ENCODE measurements at regions not wholly inside any gene's neighbourhood (a gene's known extent, or its start where the extent isn't known, plus 50 kb on each side); places are given as distances from the start of the nearest gene placed in this dataset.

GRCh38 chr12:13853471-13853870, 127.9 kb downstream of the GRIN2B start:
- no peak for DNase-seq (ENCODE audit: low read depth)
- in situ Hi-C loops (cut with HindIII; ENCODE audit: low pct_unique_long_range_greater_than_20kb, low sequenced_read_pairs) = no loop called here

- in situ Hi-C loops (cut with HindIII; ENCODE audit: low pct_unique_long_range_greater_than_20kb, low sequenced_read_pairs) = no loop called here
- DNase-seq (ENCODE audit: low read depth) = no peak
Observed at GRCh38 chr12:13851828-13852227, 129.6 kb downstream of the GRIN2B start.

- no peak for DNase-seq (ENCODE audit: low read depth)
- in situ Hi-C loops (cut with HindIII; ENCODE audit: low pct_unique_long_range_greater_than_20kb, low sequenced_read_pairs) = no loop called here
Observed at GRCh38 chr12:13849456-13849855, 131.9 kb downstream of the GRIN2B start.

DNA sequence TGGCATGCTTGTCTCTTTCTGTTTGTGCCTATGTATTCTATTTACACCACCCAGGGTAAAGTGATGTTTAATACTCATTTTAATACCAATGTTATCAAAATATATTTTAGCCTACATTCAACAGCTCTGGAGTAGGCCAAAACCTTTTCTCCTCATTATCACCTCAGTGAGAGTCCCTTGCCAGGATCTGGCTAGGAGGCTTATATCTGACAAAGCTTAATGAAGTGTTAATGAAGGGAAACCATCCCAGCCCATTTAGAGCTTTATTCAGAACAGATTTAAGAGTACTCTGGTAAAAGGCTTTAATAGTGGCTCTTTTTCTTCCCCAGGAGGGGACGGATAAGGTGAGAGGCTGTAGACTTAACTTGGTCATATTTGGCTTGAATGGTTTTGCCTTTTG, 137.6 kb downstream of the GRIN2B start:
- DNase-seq (ENCODE audit: low read depth) = no peak
- in situ Hi-C loops (cut with HindIII; ENCODE audit: low pct_unique_long_range_greater_than_20kb, low sequenced_read_pairs) = no loop called here

GRCh38 chr12:13841358-13841757, 140.0 kb downstream of the GRIN2B start:
- DNase-seq (ENCODE audit: low read depth) = no peak
- in situ Hi-C loops (cut with HindIII; ENCODE audit: low pct_unique_long_range_greater_than_20kb, low sequenced_read_pairs) = no loop called here

DNA sequence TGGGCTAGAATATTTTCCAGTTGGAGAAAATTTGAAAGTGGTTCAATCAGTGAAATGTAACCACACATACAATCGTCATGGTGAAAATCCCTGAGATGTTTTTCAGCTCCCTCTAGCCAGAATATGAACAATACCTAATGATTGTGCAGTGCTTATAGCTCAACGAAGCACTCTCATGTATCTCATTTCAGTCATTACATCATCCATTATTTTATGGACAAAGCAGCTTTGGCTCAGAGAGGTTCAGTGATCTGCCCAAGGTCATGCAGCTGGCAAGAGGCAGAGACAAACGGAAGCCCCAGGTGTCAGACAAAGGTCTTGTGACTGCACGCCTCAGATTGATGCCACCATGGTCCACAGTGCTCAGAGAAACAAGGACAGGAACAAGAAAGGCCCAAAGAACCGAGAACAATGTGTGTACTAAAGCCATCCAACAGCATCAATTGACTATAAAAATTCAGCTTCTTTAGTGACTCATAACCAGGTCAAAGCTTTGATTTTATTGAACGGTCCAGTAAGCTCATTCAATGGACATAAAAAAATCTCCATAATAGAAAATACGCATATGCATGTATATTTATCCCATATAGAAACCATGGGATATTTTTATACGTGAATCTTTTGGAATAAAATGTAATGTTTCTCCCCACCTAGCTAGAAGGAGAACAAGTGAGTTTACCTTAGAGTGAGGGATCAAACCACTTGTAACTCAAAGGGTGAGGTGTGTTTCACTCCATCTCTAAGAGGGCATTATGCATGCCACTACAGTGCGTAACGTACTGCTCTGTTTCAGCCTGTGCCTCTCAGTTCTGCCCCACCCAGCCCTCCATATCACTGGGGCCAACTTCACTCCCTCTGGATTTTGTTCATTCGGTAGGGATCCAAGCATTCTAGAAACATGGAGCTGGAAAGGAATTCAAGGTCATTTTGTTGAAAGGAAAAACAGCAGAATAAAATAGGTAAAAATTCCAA, 141.8 kb downstream of the GRIN2B start:
- in situ Hi-C loops (cut with HindIII; ENCODE audit: low pct_unique_long_range_greater_than_20kb, low sequenced_read_pairs) = no loop called here
- no peak for DNase-seq (ENCODE audit: low read depth)

DNA sequence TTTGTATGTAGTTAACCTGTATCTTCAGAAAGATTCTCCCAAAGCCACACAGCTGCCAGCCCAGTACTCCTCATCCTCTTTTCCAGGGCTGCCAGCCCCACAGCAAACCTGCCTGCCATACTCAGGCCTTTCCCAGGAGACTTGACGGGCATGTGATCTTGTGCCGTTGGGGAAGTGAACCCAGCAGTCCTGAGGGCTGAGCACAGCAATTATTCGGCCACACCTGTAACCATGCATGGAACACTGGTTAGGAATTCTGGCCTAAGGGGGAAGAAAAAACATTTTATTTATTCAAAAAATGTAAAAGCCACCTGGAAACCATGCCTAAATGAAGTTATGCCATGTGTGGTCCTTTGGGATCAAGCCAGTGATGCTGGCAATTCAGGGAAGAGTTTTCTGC, 145.3 kb downstream of the GRIN2B start:
- in situ Hi-C loops (cut with HindIII; ENCODE audit: low pct_unique_long_range_greater_than_20kb, low sequenced_read_pairs) = no loop called here
- no peak for DNase-seq (ENCODE audit: low read depth)

DNA sequence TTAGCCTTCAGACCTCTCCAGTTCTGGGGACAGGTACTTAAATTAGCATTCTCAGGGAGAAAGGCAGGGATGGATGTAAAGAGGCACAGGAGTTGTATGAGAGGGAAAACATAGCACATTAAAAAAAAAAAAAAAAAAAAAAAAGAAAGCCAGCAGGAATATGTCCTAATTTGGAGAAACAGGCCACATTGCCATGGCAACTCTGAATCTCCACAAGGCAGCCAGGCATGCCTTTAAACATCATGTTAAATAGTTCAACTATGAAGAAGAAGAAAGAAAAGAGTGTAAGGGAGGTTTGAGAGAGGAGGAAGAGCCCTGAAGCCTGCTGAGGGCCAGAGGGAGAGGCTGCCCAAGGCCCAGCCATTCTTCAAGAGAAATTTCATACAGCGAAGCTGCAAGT, 145.8 kb downstream of the GRIN2B start:
- in situ Hi-C loops (cut with HindIII; ENCODE audit: low pct_unique_long_range_greater_than_20kb, low sequenced_read_pairs) = no loop called here
- no peak for DNase-seq (ENCODE audit: low read depth)

- in situ Hi-C loops (cut with HindIII; ENCODE audit: low pct_unique_long_range_greater_than_20kb, low sequenced_read_pairs) = no loop called here
- DNase-seq (ENCODE audit: low read depth) = no peak
Observed at GRCh38 chr12:13834241-13834640, 147.2 kb downstream of the GRIN2B start.

- DNase-seq (ENCODE audit: low read depth) = no peak
- in situ Hi-C loops (cut with HindIII; ENCODE audit: low pct_unique_long_range_greater_than_20kb, low sequenced_read_pairs) = no loop called here
Observed at GRCh38 chr12:13817131-13817530, 164.3 kb downstream of the GRIN2B start.

DNA sequence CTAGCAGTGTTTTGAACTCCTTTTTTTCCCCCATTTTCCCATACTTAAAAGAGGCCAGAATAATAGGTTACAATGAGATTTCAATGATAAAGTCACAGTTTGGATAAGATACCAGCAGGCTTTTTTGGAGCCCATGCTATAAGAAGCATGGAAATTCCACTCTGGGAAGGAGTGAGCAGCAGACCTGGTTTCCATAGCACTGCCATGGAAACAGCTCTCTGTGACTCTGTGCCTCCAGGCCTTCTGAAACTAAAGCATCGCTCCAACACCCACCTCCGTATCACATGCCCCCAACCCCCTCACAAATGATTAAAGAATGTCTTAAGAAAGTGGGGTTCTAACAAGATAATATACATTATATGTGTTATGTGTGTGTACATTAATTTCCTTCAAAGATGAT, 165.0 kb downstream of the GRIN2B start:
- in situ Hi-C loops (cut with HindIII; ENCODE audit: low pct_unique_long_range_greater_than_20kb, low sequenced_read_pairs) = no loop called here
- DNase-seq (ENCODE audit: low read depth) = no peak

GRCh38 chr12:13812168-13812567, 169.2 kb downstream of the GRIN2B start:
- DNase-seq (ENCODE audit: low read depth) = no peak
- in situ Hi-C loops (cut with HindIII; ENCODE audit: low pct_unique_long_range_greater_than_20kb, low sequenced_read_pairs) = no loop called here

DNA sequence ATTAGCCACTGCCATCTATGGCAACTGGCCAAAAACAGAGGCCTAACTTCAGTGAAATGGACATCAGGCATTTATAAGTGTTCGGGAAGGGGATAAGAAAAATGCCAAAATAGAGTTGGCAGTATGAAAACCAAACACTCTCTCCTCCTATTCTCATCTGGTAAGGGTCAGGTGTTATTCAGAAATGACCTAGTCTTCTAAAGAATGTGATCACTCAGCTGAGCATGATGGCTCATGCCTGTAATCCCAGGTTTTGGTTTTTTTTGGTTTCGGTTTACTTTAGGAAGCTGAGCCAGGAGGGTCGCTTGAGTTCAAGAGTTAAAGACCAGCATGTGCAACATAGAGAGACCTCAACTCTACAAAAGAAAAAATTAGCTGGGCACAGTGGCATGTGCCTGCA, 170.3 kb downstream of the GRIN2B start:
- DNase-seq (ENCODE audit: low read depth) = no peak
- in situ Hi-C loops (cut with HindIII; ENCODE audit: low pct_unique_long_range_greater_than_20kb, low sequenced_read_pairs) = no loop called here

DNA sequence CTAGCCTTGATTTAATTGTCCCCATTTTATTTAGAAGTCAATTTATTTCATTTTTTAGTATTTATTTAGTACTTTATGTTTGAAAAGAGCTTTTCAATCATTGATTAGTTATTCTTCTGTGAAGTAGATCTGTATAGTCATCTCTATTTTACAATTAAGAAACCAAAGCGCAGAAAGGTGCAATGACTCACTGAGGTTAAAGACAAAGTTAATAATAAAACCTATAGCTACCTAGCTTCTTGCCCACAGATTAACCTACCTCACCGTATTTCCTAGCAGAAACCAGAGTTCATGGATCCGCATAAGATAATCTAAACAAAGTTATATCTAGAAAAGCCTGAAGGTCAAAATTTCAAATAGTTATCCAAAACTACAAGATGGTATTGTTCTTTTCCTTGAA, 176.4 kb downstream of the GRIN2B start:
- DNase-seq (ENCODE audit: low read depth) = peak; percentile 43
- in situ Hi-C loops (cut with HindIII; ENCODE audit: low pct_unique_long_range_greater_than_20kb, low sequenced_read_pairs) = no loop called here

GRCh38 chr12:13801543-13801942, 179.9 kb downstream of the GRIN2B start:
- DNase-seq (ENCODE audit: low read depth) = no peak
- in situ Hi-C loops (cut with HindIII; ENCODE audit: low pct_unique_long_range_greater_than_20kb, low sequenced_read_pairs) = no loop called here

- DNase-seq (ENCODE audit: low read depth) = no peak
- in situ Hi-C loops (cut with HindIII; ENCODE audit: low pct_unique_long_range_greater_than_20kb, low sequenced_read_pairs) = no loop called here
Observed at GRCh38 chr12:13799574-13799973, 181.8 kb downstream of the GRIN2B start.

DNA sequence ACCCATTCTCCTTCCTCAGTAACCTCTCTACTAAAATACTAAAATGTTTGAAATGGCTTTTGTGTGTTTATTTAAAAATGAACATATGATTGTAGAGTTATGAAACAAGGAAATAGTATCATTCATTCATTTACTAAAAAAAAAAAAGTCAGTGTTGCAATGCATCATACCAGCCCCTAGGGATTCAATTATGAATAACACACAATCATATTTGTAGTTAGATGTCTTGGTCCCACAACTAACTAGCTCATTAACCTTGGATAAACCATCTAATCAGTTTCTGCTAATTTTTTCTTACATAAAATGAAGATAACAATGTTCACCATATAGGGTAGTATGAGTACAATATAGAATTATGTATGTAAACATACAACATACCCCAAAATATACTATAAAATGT, 183.2 kb downstream of the GRIN2B start:
- DNase-seq (ENCODE audit: low read depth) = no peak
- in situ Hi-C loops (cut with HindIII; ENCODE audit: low pct_unique_long_range_greater_than_20kb, low sequenced_read_pairs) = no loop called here

DNA sequence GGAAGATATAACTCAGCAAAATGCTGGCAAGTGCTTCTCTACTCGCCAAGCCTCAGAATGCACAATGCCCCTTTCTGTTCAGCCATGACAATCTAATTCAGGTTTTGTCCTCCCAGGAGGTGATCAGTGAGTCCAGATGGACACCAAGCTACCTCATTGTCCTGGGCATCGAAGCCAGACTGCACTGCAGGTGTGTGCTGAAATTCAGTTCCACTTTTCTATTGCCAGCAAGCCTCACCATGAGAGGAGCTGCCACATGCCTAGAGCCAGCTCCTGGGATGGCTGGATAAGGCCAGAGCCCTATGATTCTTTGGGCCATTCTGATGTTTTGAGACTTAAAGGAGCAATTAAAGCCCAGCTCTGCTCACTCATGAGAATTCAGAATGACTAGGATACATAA, 186.7 kb downstream of the GRIN2B start:
- no peak for DNase-seq (ENCODE audit: low read depth)
- in situ Hi-C loops (cut with HindIII; ENCODE audit: low pct_unique_long_range_greater_than_20kb, low sequenced_read_pairs) = no loop called here

DNA sequence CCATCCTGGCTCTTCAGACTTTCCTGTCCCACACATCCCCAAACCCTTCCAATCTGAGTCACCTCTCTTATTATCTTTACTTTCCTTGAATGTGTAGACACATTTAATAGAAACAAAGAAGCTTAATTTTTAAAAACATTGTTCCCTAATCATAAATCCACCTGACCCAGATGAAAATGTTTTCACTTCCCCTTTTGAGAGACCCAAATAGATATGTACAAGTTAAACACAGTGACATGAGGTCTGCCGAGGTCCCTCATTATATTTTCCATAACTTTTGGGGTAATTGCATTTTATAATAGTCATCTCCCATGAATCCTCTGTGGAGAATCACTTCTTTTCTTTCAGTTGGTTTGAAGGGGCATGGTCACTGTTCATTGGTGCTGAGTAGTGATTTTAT, 191.1 kb downstream of the GRIN2B start:
- in situ Hi-C loops (cut with HindIII; ENCODE audit: low pct_unique_long_range_greater_than_20kb, low sequenced_read_pairs) = no loop called here
- no peak for DNase-seq (ENCODE audit: low read depth)

- no peak for DNase-seq (ENCODE audit: low read depth)
- in situ Hi-C loops (cut with HindIII; ENCODE audit: low pct_unique_long_range_greater_than_20kb, low sequenced_read_pairs) = no loop called here
Observed at GRCh38 chr12:13788626-13789025, 192.8 kb downstream of the GRIN2B start.
